ENCODE measurements at regions not wholly inside any gene's neighbourhood (a gene's known extent, or its start where the extent isn't known, plus 50 kb on each side); places are given as distances from the start of the nearest gene placed in this dataset.

DNA sequence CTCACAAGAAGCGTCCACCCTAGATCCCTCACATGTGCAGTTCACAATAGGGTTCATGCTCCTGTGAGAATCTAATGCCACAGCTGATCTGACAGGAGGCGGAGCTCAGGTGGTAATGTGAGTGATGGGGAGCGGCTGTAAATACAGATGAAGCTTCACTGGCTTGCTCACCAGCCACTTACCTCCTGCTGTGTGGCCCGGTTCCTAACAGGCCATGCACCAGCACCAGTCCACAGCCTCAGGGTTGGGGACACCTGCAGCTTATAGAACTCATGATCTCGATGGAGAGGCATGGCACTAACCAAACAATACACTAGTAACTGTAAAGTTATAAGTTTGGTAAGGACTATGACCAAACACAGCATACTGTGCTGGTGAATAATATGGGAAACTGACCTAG lies 368.0 kb upstream of the CDH5 start:
- Mint-ChIP-seq H3K4me1 (no peaks in the 10 kb centered on the region), H3K36me3 (no peaks in the 10 kb centered on the region), H3K27me3 (no peaks in the 10 kb centered on the region), H3K9me3 (no peaks in the 10 kb centered on the region), H3K4me3 (no peak overlapping the region), H3K27ac (no peak overlapping the region)
- POLR2A ChIA-PET = no interaction called here
- no peak for DNase-seq
- ATAC-seq (ENCODE audit: low read depth) = no peak

DNA sequence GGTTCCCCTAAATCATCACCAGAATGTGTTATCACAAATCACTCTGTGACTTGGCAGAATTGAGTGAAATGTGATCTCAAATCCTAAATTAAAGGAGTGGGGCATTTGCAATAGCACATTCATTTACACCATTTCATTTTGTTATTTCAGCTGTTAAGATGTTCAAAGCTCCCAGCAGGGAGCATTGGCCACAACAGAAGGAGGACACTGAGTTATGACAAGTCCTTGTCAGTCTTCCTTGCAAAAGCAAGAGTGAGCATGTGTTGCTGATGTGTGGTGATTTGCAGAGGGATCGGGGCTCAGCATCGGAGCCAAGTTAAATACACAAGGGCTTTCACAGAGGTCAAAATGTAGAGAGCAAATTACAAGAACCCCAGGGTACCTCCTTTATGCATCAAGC lies 372.2 kb upstream of the CDH5 start:
- Mint-ChIP-seq H3K27ac (no peak overlapping the region), H3K9me3 (no peaks in the 10 kb centered on the region), H3K4me3 (no peak overlapping the region), H3K27me3 (no peaks in the 10 kb centered on the region), H3K4me1 (no peaks in the 10 kb centered on the region), H3K36me3 (no peaks in the 10 kb centered on the region)
- POLR2A ChIA-PET = no interaction called here
- ATAC-seq (ENCODE audit: low read depth) = no peak
- no peak for DNase-seq

- no peak overlapping the region for H3K27ac Mint-ChIP-seq
- H3K36me3 Mint-ChIP-seq = no peaks in the 10 kb centered on the region
- DNase-seq (no peak), ATAC-seq (ENCODE audit: low read depth) (no peak)
- H3K9me3 Mint-ChIP-seq = no peaks in the 10 kb centered on the region
- H3K4me3 Mint-ChIP-seq = no peak overlapping the region
- H3K4me1 Mint-ChIP-seq = no peaks in the 10 kb centered on the region
- POLR2A ChIA-PET = no interaction called here
- H3K27me3 Mint-ChIP-seq = no peaks in the 10 kb centered on the region
Measured at GRCh38 chr16:65991149-65991701, 375.3 kb upstream of the CDH5 start.

DNA sequence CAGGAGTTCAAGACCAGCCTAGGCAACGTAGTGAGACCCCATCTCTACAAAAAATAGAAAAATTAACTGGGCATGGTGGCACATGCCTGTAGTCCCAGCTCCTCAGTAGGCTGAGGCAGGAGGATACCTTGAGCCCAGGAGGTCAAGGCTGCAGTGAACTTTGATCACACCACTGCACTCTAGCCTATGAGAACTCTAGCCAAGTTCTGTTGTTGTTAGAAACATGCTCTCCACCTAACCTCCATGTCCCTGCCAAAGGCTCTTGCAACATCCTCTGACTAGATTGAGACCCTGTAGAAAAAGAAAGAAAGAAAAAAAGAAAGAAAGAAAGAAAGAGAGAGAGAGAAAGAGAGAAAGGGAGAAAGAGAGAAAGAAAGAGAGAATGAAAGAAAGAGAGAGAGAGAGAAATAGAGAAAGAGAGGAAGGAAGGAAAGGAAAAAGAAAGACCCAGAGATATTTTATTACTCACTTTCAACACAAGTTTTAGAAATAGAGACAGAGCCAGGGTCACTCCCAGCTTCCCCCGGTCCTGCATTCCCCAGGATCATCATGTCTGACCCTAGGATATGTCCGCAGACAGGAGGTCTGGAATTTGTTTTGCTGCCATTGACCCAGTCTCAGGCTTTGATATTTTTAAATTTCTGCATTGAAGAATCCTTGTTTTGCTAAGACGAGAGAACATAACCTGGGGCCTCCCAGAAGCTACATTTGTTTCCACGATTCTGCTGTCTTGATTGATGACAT lies 376.5 kb upstream of the CDH5 start:
- Mint-ChIP-seq H3K4me1 (no peaks in the 10 kb centered on the region), H3K4me3 (no peak overlapping the region), H3K27ac (no peak overlapping the region), H3K9me3 (no peaks in the 10 kb centered on the region), H3K36me3 (no peaks in the 10 kb centered on the region), H3K27me3 (no peaks in the 10 kb centered on the region)
- DNase-seq (no peak), ATAC-seq (ENCODE audit: low read depth) (no peak)
- POLR2A ChIA-PET = no interaction called here

GRCh38 chr16:65988024-65988595 lies 378.4 kb upstream of the CDH5 start:
- H3K4me3 Mint-ChIP-seq = no peak overlapping the region
- H3K27me3 Mint-ChIP-seq = no peaks in the 10 kb centered on the region
- no peaks in the 10 kb centered on the region for H3K4me1 Mint-ChIP-seq
- POLR2A ChIA-PET = no interaction called here
- no peaks in the 10 kb centered on the region for H3K9me3 Mint-ChIP-seq
- H3K36me3 Mint-ChIP-seq = no peaks in the 10 kb centered on the region
- no peak overlapping the region for H3K27ac Mint-ChIP-seq
- DNase-seq = no peak
- ATAC-seq (ENCODE audit: low read depth) = no peak

GRCh38 chr16:65984296-65984695 lies 382.2 kb upstream of the CDH5 start:
- POLR2A ChIA-PET = no interaction called here
- no peak for ATAC-seq (ENCODE audit: low read depth)
- no peaks in the 10 kb centered on the region for H3K9me3 Mint-ChIP-seq

DNA sequence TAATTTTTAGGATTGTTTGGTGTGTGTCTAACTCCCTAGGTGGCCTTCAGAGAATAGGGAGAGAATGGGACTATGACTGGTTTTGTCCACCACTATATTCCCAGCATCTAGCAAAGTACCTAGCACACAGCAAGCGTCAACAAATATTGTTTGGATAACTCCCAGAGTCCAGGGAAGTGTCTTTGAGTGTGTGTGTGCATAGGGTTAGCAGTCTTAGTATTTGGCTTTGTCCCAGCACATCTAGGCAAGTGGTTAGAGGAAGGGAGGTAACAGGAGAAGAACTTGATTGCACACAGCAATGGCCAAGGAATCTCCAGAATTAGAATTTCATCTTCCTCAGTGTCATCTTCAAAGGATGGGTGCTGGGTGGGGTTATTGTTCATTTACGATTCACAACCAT lies 385.4 kb upstream of the CDH5 start:
- ATAC-seq (ENCODE audit: low read depth) (no peak), DNase-seq (no peak)
- H3K36me3 Mint-ChIP-seq = no peaks in the 10 kb centered on the region
- POLR2A ChIA-PET = no interaction called here
- no peaks in the 10 kb centered on the region for H3K4me1 Mint-ChIP-seq
- H3K27ac Mint-ChIP-seq = no peak overlapping the region
- no peak overlapping the region for H3K4me3 Mint-ChIP-seq
- H3K9me3 Mint-ChIP-seq = no peaks in the 10 kb centered on the region
- H3K27me3 Mint-ChIP-seq = no peaks in the 10 kb centered on the region

More at GRCh38 chr16:65984296-65984695, 382.2 kb upstream of the CDH5 start:
- no peak overlapping the region for H3K27ac Mint-ChIP-seq
- no peaks in the 10 kb centered on the region for H3K27me3 Mint-ChIP-seq
- H3K4me3 Mint-ChIP-seq = no peak overlapping the region
- no peaks in the 10 kb centered on the region for H3K4me1 Mint-ChIP-seq
- no peaks in the 10 kb centered on the region for H3K36me3 Mint-ChIP-seq
- DNase-seq = no peak

GRCh38 chr16:65975049-65975708 lies 391.3 kb upstream of the CDH5 start:
- DNase-seq (no peak), ATAC-seq (ENCODE audit: low read depth) (no peak)
- Mint-ChIP-seq H3K4me1 (no peaks in the 10 kb centered on the region), H3K27ac (no peak overlapping the region), H3K9me3 (no peaks in the 10 kb centered on the region), H3K27me3 (no peaks in the 10 kb centered on the region), H3K36me3 (no peaks in the 10 kb centered on the region), H3K4me3 (no peak overlapping the region)
- POLR2A ChIA-PET = no interaction called here

DNA sequence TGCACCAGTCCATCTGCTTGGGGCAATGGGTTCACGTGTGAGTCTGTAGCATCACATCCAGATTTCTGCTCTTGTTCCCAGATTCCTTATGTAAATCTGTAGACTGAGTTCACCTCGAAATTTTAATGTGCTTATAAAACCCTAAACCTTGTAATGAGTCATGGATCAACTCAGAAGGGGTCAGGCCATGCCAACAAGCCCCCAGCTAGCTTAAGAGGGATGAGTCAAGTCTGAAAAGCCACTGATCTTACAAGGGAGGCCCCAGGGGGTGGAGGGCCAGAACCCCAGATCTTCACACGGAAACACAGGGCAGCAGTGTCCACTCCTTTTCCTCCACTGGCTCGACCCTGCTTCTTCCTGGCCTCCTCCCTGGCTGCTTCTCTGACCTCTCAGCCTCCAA lies 399.1 kb upstream of the CDH5 start:
- Mint-ChIP-seq H3K4me1 (no peaks in the 10 kb centered on the region), H3K9me3 (no peaks in the 10 kb centered on the region)
- DNase-seq = no peak

GRCh38 chr16:65965628-65966027 lies 400.9 kb upstream of the CDH5 start:
- Mint-ChIP-seq H3K9me3 (no peaks in the 10 kb centered on the region), H3K27ac (no peak overlapping the region), H3K36me3 (no peaks in the 10 kb centered on the region), H3K4me1 (no peaks in the 10 kb centered on the region), H3K27me3 (no peaks in the 10 kb centered on the region), H3K4me3 (no peak overlapping the region)
- DNase-seq = no peak
- no peak for ATAC-seq (ENCODE audit: low read depth)
- POLR2A ChIA-PET = no interaction called here

More for the DNA sequence above, 399.1 kb upstream of the CDH5 start:
- H3K36me3 Mint-ChIP-seq = no peaks in the 10 kb centered on the region
- no peak overlapping the region for H3K27ac Mint-ChIP-seq
- no peak for ATAC-seq (ENCODE audit: low read depth)
- no peak overlapping the region for H3K4me3 Mint-ChIP-seq
- POLR2A ChIA-PET = no interaction called here
- no peaks in the 10 kb centered on the region for H3K27me3 Mint-ChIP-seq

- H3K9me3 Mint-ChIP-seq = no peaks in the 10 kb centered on the region
- H3K36me3 Mint-ChIP-seq = no peaks in the 10 kb centered on the region
- ATAC-seq (ENCODE audit: low read depth) (no peak), DNase-seq (no peak)
- H3K4me3 Mint-ChIP-seq = no peak overlapping the region
- POLR2A ChIA-PET = no interaction called here
- H3K27me3 Mint-ChIP-seq = no peaks in the 10 kb centered on the region
- H3K4me1 Mint-ChIP-seq = no peaks in the 10 kb centered on the region
- H3K27ac Mint-ChIP-seq = no peak overlapping the region
Measured at GRCh38 chr16:65964752-65965151, 401.7 kb upstream of the CDH5 start.

DNA sequence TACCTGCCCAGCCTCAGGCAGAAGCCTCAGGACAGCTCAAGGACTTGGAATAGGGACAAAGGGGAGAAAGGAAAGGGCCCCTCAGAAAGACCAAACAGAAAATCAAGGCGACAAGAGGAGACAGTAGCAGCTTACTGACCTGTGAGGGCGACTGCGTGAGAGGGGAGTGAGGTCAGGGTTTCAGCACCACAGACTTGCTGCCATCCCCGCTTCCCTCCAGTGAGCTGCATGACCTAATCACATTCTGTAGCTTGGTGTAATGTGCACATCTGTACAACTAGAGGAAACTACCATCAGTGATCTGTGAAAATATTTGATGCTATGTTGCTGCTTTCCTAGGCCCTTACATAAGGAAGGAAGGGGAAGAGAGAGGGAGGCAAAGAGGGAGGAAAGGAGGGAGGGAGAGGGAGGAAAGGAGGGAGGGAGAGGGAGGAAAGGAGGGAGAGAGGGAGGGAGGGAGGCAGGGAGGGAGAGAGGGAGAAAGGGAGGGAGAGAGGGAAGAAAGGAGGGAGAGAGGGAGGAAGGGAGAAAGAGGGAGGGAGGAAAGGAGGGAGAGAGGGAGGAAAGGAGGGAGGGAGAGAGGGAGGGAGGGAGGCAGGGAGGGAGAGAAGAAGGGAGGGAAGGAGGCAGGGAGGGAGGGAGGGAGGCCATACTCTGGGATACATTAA lies 404.9 kb upstream of the CDH5 start:
- no peaks in the 10 kb centered on the region for H3K27me3 Mint-ChIP-seq
- POLR2A ChIA-PET = no interaction called here
- no peak overlapping the region for H3K27ac Mint-ChIP-seq
- no peak overlapping the region for H3K4me3 Mint-ChIP-seq
- no peak for DNase-seq
- H3K9me3 Mint-ChIP-seq = no peaks in the 10 kb centered on the region
- no peak for ATAC-seq (ENCODE audit: low read depth)
- H3K36me3 Mint-ChIP-seq = no peaks in the 10 kb centered on the region
- no peaks in the 10 kb centered on the region for H3K4me1 Mint-ChIP-seq

- no peak for ATAC-seq (ENCODE audit: low read depth)
- Mint-ChIP-seq H3K27ac (no peak overlapping the region), H3K4me1 (no peaks in the 10 kb centered on the region), H3K4me3 (no peak overlapping the region), H3K9me3 (no peaks in the 10 kb centered on the region), H3K27me3 (no peaks in the 10 kb centered on the region), H3K36me3 (no peaks in the 10 kb centered on the region)
- no peak for DNase-seq
- POLR2A ChIA-PET = no interaction called here
Measured at GRCh38 chr16:65959983-65960382, 406.5 kb upstream of the CDH5 start.

DNA sequence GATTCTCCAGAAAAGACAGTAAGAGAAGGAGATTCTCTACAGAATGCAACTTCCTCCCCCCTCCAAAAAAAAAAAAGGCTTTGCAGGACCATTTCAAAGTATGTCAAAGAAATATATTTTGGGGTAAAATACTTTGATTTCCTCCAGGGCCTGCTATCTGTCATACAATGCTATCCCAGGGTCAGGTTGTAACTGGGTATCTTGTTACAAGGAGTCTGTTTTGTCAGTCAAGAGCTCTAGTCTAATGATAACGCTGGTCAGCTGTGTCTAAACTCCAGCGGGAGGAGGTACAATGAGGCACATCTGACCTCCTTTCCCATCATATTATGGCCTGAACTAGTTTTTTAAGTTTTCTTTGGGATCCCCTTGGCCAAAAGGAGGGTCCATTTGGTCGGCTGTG lies 408.4 kb upstream of the CDH5 start:
- no peaks in the 10 kb centered on the region for H3K4me1 Mint-ChIP-seq
- DNase-seq = no peak
- H3K27me3 Mint-ChIP-seq = no peaks in the 10 kb centered on the region
- no peak overlapping the region for H3K4me3 Mint-ChIP-seq
- no peak for ATAC-seq (ENCODE audit: low read depth)
- H3K36me3 Mint-ChIP-seq = no peaks in the 10 kb centered on the region
- POLR2A ChIA-PET = no interaction called here
- H3K9me3 Mint-ChIP-seq = no peaks in the 10 kb centered on the region
- H3K27ac Mint-ChIP-seq = no peak overlapping the region

Measured in activated naive CD8-positive, alpha-beta T cell treated with anti-CD3 and anti-CD28 coated beads, Interleukin-2, amount 10 ng/mL, durations not matched to agents 7 days and 5 days (primary cell).